GM10266 (cell line): ENCODE measurements at regions not wholly inside any gene's neighbourhood (a gene's known extent, or its start where the extent isn't known, plus 50 kb on each side); places are given as distances from the start of the nearest gene placed in this dataset.
"Not testable (repeated sequence)": the region's sequence is repeated elsewhere in the genome, so short reads cannot be mapped to it uniquely, and the experiment has no call there.

Experiments
- DNase-seq: peaks from one replicate; pipeline ENCODE4 v3.0.0; 2012; ENCODE audit errors: extremely low spot score
- TF ChIP-seq, protein P1 (sequence below): IDR thresholded peaks from 2 replicates; pipeline ENCODE4 v1.5.1; 2012; ENCODE audit warnings: mild to moderate bottlenecking, low read depth; ENCODE audit not compliant: control insufficient read depth, insufficient read depth; ENCODE audit errors: missing control alignments

DNA sequence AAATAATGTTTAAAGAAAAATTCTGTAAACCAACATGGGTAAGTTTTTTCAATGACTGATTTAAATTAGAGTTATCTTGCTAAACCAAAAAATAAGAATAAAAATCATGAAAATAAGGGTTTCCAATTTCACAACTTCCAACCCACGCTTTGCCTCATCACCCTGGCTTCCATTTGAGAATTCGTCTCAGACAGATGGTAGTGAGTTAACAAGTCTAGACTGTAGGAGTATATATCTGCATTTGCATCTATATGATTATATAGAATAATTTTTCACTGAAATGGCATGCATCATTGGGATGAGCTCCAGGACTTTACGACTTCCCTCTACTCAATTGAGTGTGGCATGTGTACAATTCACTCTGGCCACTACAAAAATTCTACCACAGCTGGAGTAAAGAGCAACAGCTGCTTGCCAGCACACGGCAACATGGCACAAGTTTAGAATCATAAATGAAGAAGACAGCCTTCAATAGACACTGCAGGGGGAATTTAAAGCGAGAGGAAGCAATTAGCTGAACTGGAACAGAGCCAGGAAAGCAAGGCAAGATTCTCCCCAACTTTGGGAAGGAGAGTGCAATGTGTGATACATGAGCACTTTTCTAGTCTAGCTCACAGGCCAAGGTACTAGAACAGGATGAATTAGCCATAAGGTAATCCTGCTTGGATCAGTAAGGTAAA is 1673.5 kb upstream of the CELF4 start:
- DNase-seq = no peak
- TF ChIP-seq, protein P1, sequence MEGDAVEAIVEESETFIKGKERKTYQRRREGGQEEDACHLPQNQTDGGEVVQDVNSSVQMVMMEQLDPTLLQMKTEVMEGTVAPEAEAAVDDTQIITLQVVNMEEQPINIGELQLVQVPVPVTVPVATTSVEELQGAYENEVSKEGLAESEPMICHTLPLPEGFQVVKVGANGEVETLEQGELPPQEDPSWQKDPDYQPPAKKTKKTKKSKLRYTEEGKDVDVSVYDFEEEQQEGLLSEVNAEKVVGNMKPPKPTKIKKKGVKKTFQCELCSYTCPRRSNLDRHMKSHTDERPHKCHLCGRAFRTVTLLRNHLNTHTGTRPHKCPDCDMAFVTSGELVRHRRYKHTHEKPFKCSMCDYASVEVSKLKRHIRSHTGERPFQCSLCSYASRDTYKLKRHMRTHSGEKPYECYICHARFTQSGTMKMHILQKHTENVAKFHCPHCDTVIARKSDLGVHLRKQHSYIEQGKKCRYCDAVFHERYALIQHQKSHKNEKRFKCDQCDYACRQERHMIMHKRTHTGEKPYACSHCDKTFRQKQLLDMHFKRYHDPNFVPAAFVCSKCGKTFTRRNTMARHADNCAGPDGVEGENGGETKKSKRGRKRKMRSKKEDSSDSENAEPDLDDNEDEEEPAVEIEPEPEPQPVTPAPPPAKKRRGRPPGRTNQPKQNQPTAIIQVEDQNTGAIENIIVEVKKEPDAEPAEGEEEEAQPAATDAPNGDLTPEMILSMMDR = no peak

DNA sequence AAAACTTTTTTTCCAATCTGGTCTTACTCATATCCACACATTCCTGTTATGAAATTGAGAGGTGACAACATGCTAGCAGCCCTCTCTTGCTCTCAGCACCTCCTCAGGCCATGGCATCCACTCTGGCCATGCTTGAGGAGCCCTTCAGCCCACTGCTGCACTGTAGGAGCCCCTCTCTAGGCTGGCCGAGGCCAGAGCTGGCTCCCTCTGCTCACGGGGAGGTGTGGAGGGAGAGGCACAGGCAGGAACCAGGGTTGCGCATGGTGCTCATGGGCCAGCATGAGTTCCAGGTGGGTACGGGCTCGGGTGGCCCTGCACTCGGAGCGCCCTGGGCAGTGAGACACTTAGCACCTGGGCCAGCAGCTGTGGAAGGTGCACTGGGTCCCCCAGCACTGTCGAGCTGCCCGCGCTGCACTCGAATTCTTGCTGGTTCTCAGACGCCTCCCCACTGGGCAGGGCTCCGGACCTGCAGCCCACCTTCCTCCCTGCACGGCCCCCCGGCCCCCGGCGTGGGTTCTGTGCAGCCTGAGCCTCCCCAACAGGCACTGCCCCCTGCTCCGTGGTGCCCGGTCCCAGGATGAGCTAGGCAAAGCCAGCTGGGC is 1669.6 kb upstream of the CELF4 start:
- TF ChIP-seq, protein P1 = no peak
- no peak for DNase-seq

DNA sequence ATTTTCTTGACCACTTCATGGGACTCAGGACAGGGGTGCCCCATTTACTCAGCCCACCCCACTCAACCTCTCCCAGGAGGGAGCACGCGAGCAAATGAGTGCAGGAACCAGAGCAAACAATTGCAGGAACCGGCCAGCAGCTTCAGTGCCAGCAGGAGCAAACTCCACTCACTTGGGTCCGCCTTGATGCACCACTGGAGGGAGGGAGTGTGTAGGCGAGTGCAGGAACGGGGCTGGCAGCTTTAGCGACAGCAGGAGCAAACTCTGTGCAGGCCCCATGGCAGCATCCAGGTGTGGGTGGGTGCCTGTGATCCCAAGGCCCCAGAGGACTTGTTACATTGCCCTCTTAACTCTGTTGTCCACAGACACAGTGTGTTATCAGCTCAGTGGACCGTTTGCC is 1667.3 kb upstream of the CELF4 start:
- TF ChIP-seq, protein P1 = no peak
- no peak for DNase-seq

DNA sequence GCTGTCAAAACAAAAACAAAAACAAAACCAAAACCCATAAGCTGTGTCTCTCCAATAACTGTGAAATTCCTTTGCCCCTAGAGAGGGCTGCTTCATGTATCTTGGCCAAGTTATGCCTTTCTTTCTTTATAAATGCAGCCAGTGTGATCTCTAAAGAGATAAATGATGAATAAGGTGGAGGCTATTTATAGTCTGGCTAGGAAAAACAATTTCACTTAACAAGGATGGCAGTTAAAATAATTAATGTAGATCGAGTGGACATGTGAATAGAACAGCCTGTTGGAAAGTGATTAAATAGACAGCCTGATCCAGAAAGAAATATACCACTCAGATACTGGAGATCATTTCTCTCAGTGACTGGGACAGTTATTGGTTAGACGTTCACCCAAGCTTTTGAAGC is 1666.9 kb upstream of the CELF4 start:
- TF ChIP-seq, protein P1 = no peak
- no peak for DNase-seq

DNA sequence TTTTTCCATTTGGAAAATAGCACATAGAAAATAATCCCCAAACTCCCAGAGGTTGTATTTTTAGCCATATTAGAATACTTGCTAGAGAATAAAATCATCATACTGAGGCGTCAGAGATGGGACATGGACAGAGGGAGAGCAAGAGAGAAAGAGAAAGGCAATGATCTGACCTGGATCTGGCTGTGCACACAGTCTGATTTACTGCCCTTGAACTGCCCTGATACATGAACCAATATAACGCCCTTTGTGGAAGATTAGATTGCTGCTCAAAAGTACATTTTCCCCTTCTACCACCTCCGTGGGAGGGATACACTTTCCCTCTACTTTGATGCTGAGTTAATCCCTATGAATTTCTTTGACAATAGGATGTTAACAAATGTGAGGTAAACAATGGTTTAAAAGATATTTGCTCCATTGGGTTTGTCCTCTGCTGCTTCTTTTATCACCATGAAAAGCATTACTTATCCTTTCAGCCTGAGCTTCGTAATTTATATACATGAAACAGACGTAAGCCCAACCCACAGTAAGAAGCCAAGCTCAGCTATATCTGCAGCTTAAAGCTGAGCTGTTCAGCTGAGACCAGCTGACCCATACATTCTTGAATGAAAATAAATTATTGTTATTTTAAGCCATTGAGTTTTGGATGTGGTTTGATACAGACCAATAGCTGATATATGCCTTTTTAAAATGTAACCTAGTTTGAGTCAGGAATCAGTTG is 1664.6 kb upstream of the CELF4 start:
- DNase-seq = no peak
- TF ChIP-seq, protein P1 = no peak

DNA sequence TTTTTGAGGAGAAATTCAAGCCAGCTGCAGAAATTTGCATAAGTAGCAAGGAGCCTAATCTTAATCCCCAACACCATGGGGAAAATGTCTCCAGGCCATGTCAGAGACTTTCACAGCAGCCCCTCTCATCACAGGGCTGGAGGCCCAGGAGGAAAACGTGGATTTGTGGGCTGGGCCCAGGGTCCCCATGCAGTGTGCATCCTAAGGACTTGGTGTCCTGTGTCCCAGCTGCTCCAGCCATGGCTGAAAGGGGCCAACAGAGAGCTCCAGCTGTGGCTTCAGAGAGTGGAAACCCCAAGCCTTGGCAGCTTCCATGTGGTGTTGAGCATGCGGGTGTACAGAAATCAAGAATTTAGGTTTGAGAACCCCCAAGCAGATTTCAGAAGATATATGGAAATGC is 1662.2 kb upstream of the CELF4 start:
- DNase-seq = not testable (repeated sequence)

DNA sequence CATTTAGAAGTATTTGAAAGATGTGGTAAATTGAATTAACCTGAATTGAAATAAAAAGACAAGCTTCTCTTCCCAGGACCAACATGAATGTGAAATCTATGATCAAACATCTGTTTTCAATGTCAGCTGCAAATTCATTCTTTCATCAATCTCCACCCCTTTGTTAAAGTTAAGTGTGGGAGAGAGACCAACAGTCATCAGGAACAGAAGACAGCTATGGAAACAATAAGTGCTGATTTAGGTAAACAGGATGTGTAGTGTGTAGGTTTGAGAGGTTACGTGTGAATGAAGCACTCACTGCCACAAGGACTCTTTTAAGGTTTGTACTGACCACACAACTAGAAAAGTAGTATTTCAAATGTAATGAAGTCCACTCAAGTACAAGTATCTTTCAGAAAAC is 1659.8 kb upstream of the CELF4 start:
- no peak for DNase-seq
- TF ChIP-seq, protein P1 = no peak
